Smooth muscle cell (in vitro differentiated cells): ENCODE measurements at regions not wholly inside any gene's neighbourhood (a gene's known extent, or its start where the extent isn't known, plus 50 kb on each side); places are given as distances from the start of the nearest gene placed in this dataset.

Source experiments
- DNase-seq: peaks from one replicate; lab custom pipeline; 2025; ENCODE audit not compliant: unreplicated experiment; lab: John Stamatoyannopoulos, UW
- H2AFZ ChIP-seq: fragments of 200-600 bp; sonication (generic); 2 replicates; pipeline ENCODE4 v1.6.0; 2016; ENCODE audit warnings: antibody characterized with exemption, low read depth, mild to moderate bottlenecking
- H3F3A ChIP-seq: fragments of 200-600 bp; sonication (generic); 2 replicates; pipeline ENCODE4 v1.6.0; 2017; ENCODE audit warnings: antibody characterized with exemption, low read depth
- H3K27ac ChIP-seq: fragments of 200-600 bp; sonication (generic); 2 replicates; pipeline ENCODE4 v1.5.1; 2016; ENCODE audit warnings: low read depth, mild to moderate bottlenecking
- H3K27me3 ChIP-seq: fragments of 200-600 bp; sonication (generic); 2 replicates; pipeline ENCODE4 v1.6.1; 2016; ENCODE audit warnings: low read depth, mild to moderate bottlenecking
- H3K36me3 ChIP-seq: fragments of 200-600 bp; sonication (generic); 2 replicates; pipeline ENCODE4 v1.5.1; 2016; ENCODE audit warnings: low read depth
- H3K4me1 ChIP-seq: fragments of 200-600 bp; sonication (generic); 2 replicates; pipeline ENCODE4 v1.5.1; 2016; ENCODE audit warnings: low read depth
- H3K4me2 ChIP-seq: fragments of 200-600 bp; sonication (generic); 2 replicates; pipeline ENCODE4 v1.6.0; 2016; ENCODE audit warnings: mild to moderate bottlenecking
- H3K4me3 ChIP-seq: fragments of 200-600 bp; sonication (generic); 2 replicates; pipeline ENCODE4 v1.5.1; 2016; ENCODE audit warnings: mild to moderate bottlenecking
- H3K79me2 ChIP-seq: fragments of 200-600 bp; sonication (generic); 2 replicates; pipeline ENCODE4 v1.6.0; 2016; ENCODE audit warnings: low read depth, mild to moderate bottlenecking
- H3K9ac ChIP-seq: fragments of 200-600 bp; sonication (generic); 2 replicates; pipeline ENCODE4 v1.6.0; 2016; ENCODE audit warnings: low read depth
- H3K9me3 ChIP-seq: fragments of 200-600 bp; sonication (generic); replicated peaks from 2 replicates; pipeline ENCODE4 v1.5.1; 2016; ENCODE audit warnings: low read depth
- H4K20me1 ChIP-seq: fragments of 200-600 bp; sonication (generic); 2 replicates; pipeline ENCODE4 v1.6.0; 2016; ENCODE audit warnings: low read depth
- WGBS: methylation state at CpG from one replicate; pipeline ENCODE4 v1.1.7; 2016; ENCODE audit warnings: low lambda C conversion rate; 5-methylcytosine and 5-hydroxymethylcytosine counted together
- TF ChIP-seq, protein P1 (sequence below): fragments of 200-600 bp; sonication (generic); IDR thresholded peaks from 2 replicates; pipeline ENCODE4 v1.5.1; 2017; ENCODE audit warnings: borderline replicate concordance, mild to moderate bottlenecking, antibody characterized with exemption; ENCODE audit not compliant: insufficient read depth, poor library complexity, severe bottlenecking

DNA sequence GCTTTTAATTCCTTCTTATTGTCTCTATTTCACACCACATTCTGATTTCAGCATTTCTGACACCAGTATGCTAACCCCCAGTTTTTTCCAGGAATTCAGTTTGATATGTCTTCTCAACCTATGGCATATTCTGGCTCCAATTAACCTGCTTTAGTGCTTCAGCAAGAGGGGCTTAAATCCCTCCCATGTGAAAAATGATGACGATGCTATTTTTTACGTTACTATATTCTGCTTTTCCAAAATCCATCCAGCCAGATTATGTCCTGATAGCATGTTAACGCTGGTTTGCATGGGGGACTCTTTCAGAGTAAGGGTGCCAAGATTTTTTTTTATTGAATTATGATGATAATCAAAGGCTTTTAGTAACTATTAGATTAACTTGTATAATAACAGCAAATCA, 163.3 kb upstream of the ADAMTS5 start:
- Histone ChIP-seq H4K20me1 (no peaks in the 10 kb centered on the region), H3K36me3 (no peaks in the 10 kb centered on the region), H3K4me1 (no peaks in the 10 kb centered on the region), H3K27ac (no peak overlapping the region), H2AFZ (no peak overlapping the region), H3K79me2 (no peaks in the 10 kb centered on the region), H3K4me2 (no peak overlapping the region), H3K4me3 (no peak overlapping the region), H3K9ac (no peak overlapping the region), H3K9me3 (no peaks in the 10 kb centered on the region), H3K27me3 (no peaks in the 10 kb centered on the region), H3F3A (no peaks in the 10 kb centered on the region)
- WGBS = 91% methylated on average over 3 of the region's 3 CpGs
- DNase-seq = no peak
- TF ChIP-seq, protein P1, sequence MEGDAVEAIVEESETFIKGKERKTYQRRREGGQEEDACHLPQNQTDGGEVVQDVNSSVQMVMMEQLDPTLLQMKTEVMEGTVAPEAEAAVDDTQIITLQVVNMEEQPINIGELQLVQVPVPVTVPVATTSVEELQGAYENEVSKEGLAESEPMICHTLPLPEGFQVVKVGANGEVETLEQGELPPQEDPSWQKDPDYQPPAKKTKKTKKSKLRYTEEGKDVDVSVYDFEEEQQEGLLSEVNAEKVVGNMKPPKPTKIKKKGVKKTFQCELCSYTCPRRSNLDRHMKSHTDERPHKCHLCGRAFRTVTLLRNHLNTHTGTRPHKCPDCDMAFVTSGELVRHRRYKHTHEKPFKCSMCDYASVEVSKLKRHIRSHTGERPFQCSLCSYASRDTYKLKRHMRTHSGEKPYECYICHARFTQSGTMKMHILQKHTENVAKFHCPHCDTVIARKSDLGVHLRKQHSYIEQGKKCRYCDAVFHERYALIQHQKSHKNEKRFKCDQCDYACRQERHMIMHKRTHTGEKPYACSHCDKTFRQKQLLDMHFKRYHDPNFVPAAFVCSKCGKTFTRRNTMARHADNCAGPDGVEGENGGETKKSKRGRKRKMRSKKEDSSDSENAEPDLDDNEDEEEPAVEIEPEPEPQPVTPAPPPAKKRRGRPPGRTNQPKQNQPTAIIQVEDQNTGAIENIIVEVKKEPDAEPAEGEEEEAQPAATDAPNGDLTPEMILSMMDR = no peak

DNA sequence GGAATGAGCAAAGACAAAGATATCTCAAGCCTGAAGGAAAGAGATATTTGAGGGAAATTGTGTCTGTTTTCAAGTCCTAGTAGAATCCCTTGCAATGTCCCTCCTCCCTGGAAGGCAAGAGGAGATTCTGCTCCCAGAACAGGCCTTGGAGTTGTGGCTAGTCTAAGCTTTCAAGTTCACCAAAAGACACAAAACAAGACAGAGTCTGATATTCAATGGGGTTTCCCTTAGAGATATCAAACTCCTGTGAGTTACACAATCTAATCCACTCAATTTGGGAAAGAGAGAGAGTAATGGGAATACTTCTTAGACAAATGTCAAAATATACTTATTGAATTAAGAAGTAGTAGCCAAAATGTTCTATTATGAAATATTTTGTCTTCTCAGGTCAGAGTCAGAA, 162.8 kb upstream of the ADAMTS5 start:
- Histone ChIP-seq H3K4me2 (no peak overlapping the region), H3K27ac (no peak overlapping the region), H2AFZ (no peak overlapping the region), H3K9me3 (no peaks in the 10 kb centered on the region), H3F3A (no peaks in the 10 kb centered on the region), H3K4me1 (no peaks in the 10 kb centered on the region), H3K4me3 (no peak overlapping the region), H3K36me3 (no peaks in the 10 kb centered on the region), H3K79me2 (no peaks in the 10 kb centered on the region), H4K20me1 (no peaks in the 10 kb centered on the region), H3K9ac (no peak overlapping the region), H3K27me3 (no peaks in the 10 kb centered on the region)
- TF ChIP-seq, protein P1 = no peak
- DNase-seq = no peak

DNA sequence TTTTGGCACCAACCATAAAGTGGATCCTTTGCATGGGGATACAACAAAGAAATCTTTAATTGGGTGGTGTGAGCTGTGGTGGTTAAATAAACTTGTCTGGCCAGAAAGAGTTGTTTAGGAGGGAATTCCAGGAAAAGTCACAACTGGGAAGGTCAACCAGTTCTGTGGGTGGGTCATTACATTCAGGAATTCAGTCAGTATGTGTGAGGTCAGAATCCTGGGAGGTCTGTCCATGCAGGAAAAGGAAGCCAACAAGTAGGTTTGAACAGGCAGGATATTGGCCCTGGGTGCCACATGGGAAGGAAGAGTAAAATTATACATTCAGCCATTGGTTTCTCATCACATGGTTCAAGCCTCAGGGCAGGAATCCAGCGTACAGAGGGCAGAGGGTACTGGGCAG, 162.3 kb upstream of the ADAMTS5 start:
- 89% methylated on average over 1 of the region's 1 CpG for WGBS
- no peaks in the 10 kb centered on the region for H4K20me1 ChIP-seq
- H3K4me3 ChIP-seq = no peak overlapping the region
- no peak overlapping the region for H2AFZ ChIP-seq
- TF ChIP-seq, protein P1 = no peak
- H3K27me3 ChIP-seq = no peaks in the 10 kb centered on the region
- no peak overlapping the region for H3K4me2 ChIP-seq
- no peak overlapping the region for H3K27ac ChIP-seq
- DNase-seq = no peak
- H3K79me2 ChIP-seq = no peaks in the 10 kb centered on the region
- H3K36me3 ChIP-seq = no peaks in the 10 kb centered on the region
- no peaks in the 10 kb centered on the region for H3K9me3 ChIP-seq
- H3K9ac ChIP-seq = no peak overlapping the region
- no peaks in the 10 kb centered on the region for H3F3A ChIP-seq
- no peaks in the 10 kb centered on the region for H3K4me1 ChIP-seq

DNA sequence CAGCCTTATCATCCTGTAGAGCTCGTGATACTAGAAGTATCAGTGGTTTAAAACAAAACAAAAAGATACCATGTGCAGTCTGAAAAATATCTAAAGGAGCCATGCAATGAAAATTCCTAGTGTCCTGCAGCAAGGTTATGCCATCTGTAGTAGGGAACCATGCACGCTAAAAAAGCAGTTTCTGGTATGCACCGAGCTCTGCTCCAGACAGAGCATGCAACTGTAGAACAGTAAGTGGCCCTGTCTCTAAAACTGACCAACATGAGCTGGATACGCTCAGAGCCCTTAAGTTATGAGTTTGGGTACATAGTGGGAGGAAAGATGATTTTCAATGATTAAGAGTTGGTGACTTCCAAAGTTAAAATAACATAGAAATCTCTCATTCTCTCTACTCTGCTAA, 159.3 kb upstream of the ADAMTS5 start:
- no peaks in the 10 kb centered on the region for H3K27me3 ChIP-seq
- no peaks in the 10 kb centered on the region for H3F3A ChIP-seq
- 83% methylated on average over 4 of the region's 4 CpGs for WGBS
- DNase-seq = no peak
- no peaks in the 10 kb centered on the region for H3K9me3 ChIP-seq
- H3K9ac ChIP-seq = no peak overlapping the region
- H4K20me1 ChIP-seq = no peaks in the 10 kb centered on the region
- H3K4me2 ChIP-seq = no peak overlapping the region
- no peak overlapping the region for H2AFZ ChIP-seq
- no peaks in the 10 kb centered on the region for H3K79me2 ChIP-seq
- H3K4me1 ChIP-seq = no peaks in the 10 kb centered on the region
- no peaks in the 10 kb centered on the region for H3K36me3 ChIP-seq
- no peak overlapping the region for H3K27ac ChIP-seq
- no peak overlapping the region for H3K4me3 ChIP-seq
- TF ChIP-seq, protein P1 = no peak
